Stimulated activated CD8-positive, alpha-beta memory T cell treated with anti-CD3 and anti-CD28 coated beads, Interleukin-4, amount 100 ng/mL, for 24 hours (primary cell): ENCODE measurements at regions not wholly inside any gene's neighbourhood (a gene's known extent, or its start where the extent isn't known, plus 50 kb on each side); places are given as distances from the start of the nearest gene placed in this dataset.

Experiments
- DNase-seq: peaks from one replicate; pipeline ENCODE4 v3.0.0-alpha.2; 2020; ENCODE audit warnings: low read depth

- no peak for DNase-seq
Measured at GRCh38 chr9:89723469-89724100, 118.8 kb downstream of the GADD45G start.

GRCh38 chr9:89724659-89725058, 119.8 kb downstream of the GADD45G start:
- DNase-seq = no peak

GRCh38 chr9:89725271-89725670, 120.5 kb downstream of the GADD45G start:
- DNase-seq = no peak

- DNase-seq = no peak
Measured at GRCh38 chr9:89729954-89730530, 125.2 kb downstream of the GADD45G start.

- DNase-seq = no peak
Measured at GRCh38 chr9:89730715-89731114, 125.9 kb downstream of the GADD45G start.

GRCh38 chr9:89731262-89732182, 126.7 kb downstream of the GADD45G start:
- no peak for DNase-seq

GRCh38 chr9:89732295-89732938, 127.6 kb downstream of the GADD45G start:
- DNase-seq = no peak

- DNase-seq = no peak
Measured at GRCh38 chr9:89732939-89733324, 128.1 kb downstream of the GADD45G start.

- DNase-seq = no peak
Measured at GRCh38 chr9:89734600-89735041, 129.8 kb downstream of the GADD45G start.

GRCh38 chr9:89738137-89738932, 133.5 kb downstream of the GADD45G start:
- DNase-seq = no peak

- DNase-seq = no peak
Measured at GRCh38 chr9:89739511-89739910, 134.7 kb downstream of the GADD45G start.

GRCh38 chr9:89739916-89740315, 135.1 kb downstream of the GADD45G start:
- DNase-seq = no peak

GRCh38 chr9:89740722-89741121, 135.9 kb downstream of the GADD45G start:
- no peak for DNase-seq

GRCh38 chr9:89742660-89743059, 137.8 kb downstream of the GADD45G start:
- DNase-seq = no peak

GRCh38 chr9:89743216-89743572, 138.4 kb downstream of the GADD45G start:
- DNase-seq = no peak

GRCh38 chr9:89743573-89744254, 138.9 kb downstream of the GADD45G start:
- DNase-seq = no peak

- DNase-seq = no peak
Measured at GRCh38 chr9:89744255-89744648, 139.4 kb downstream of the GADD45G start.

- DNase-seq = no peak
Measured at GRCh38 chr9:89744730-89745129, 139.9 kb downstream of the GADD45G start.

- no peak for DNase-seq
Measured at GRCh38 chr9:89745601-89746376, 141.0 kb downstream of the GADD45G start.

- DNase-seq = no peak
Measured at GRCh38 chr9:89746385-89747116, 141.7 kb downstream of the GADD45G start.
